GM19238 (cell line): ENCODE measurements at regions not wholly inside any gene's neighbourhood (a gene's known extent, or its start where the extent isn't known, plus 50 kb on each side); places are given as distances from the start of the nearest gene placed in this dataset.

Experiments used
- DNase-seq: peaks from one replicate; pipeline ENCODE4 v3.0.0; 2011; ENCODE audit warnings: low spot score; ENCODE audit not compliant: insufficient read length

GRCh38 chr1:38123356-38124135 lies 77.0 kb upstream of the POU3F1 start:
- DNase-seq = no peak

GRCh38 chr1:38121231-38121680 lies 74.7 kb upstream of the POU3F1 start:
- DNase-seq = no peak

- no peak for DNase-seq
These were observed 74.1 kb upstream of the POU3F1 start for GRCh38 chr1:38120552-38121230.

- no peak for DNase-seq
These were observed 72.4 kb upstream of the POU3F1 start for GRCh38 chr1:38118976-38119375.

- DNase-seq = no peak
These were observed 70.9 kb upstream of the POU3F1 start for GRCh38 chr1:38117444-38117887.

- no peak for DNase-seq
These were observed 69.1 kb upstream of the POU3F1 start for GRCh38 chr1:38115682-38116202.

- no peak for DNase-seq
These were observed 68.6 kb upstream of the POU3F1 start for GRCh38 chr1:38115226-38115625.

GRCh38 chr1:38114241-38115026 lies 67.8 kb upstream of the POU3F1 start:
- DNase-seq = no peak

- DNase-seq = no peak
These were observed 66.6 kb upstream of the POU3F1 start for GRCh38 chr1:38113159-38113666.

GRCh38 chr1:38111589-38111988 lies 65.0 kb upstream of the POU3F1 start:
- DNase-seq = no peak

- no peak for DNase-seq
These were observed 58.7 kb upstream of the POU3F1 start for GRCh38 chr1:38105267-38105666.

GRCh38 chr1:38102636-38103035 lies 56.0 kb upstream of the POU3F1 start:
- no peak for DNase-seq

- no peak for DNase-seq
These were observed 54.6 kb upstream of the POU3F1 start for GRCh38 chr1:38101037-38101785.

GRCh38 chr1:38098101-38098847 lies 51.7 kb upstream of the POU3F1 start:
- no peak for DNase-seq

- DNase-seq = no peak
These were observed 50.8 kb upstream of the POU3F1 start for GRCh38 chr1:38097284-38097898.
